SU-DHL-6 (cell line): ENCODE measurements at regions not wholly inside any gene's neighbourhood (a gene's known extent, or its start where the extent isn't known, plus 50 kb on each side); places are given as distances from the start of the nearest gene placed in this dataset.

ENCODE experiments used
- H2AFZ ChIP-seq: fragments of 200-600 bp; sonication (generic); 2 replicates; pipeline ENCODE4 v1.6.1; 2014; ENCODE audit warnings: low read depth, mild to moderate bottlenecking, moderate library complexity, mixed read lengths, antibody characterized with exemption, low read length; ENCODE audit not compliant: severe bottlenecking
- H3F3A ChIP-seq: fragments of 200-600 bp; shearing (Covaris generic); 2 replicates; pipeline ENCODE4 v1.6.0; 2016; ENCODE audit warnings: antibody characterized with exemption, mild to moderate bottlenecking; ENCODE audit not compliant: insufficient read depth
- H3K27ac ChIP-seq: fragments of 200-600 bp; sonication (generic); 2 replicates; pipeline ENCODE4 v1.5.1; 2016; ENCODE audit warnings: low read depth, mild to moderate bottlenecking, low read length, moderate library complexity, mixed read lengths
- H3K27me3 ChIP-seq: fragments of 200-600 bp; sonication (generic), shearing (Covaris generic); 2 replicates; pipeline ENCODE4 v1.6.0; 2014; ENCODE audit warnings: mild to moderate bottlenecking, low read length
- H3K36me3 ChIP-seq: fragments of 200-600 bp; sonication (generic); 2 replicates; pipeline ENCODE4 v1.6.1; 2014; ENCODE audit warnings: mild to moderate bottlenecking, low read length, mixed read lengths
- H3K4me2 ChIP-seq: fragments of 300-600, 200-600 bp; shearing (Covaris generic), sonication (generic); 2 replicates; pipeline ENCODE4 v1.6.0; 2014; ENCODE audit warnings: low read length, low read depth, mild to moderate bottlenecking; ENCODE audit not compliant: poor library complexity, severe bottlenecking
- H3K4me3 ChIP-seq: fragments of 200-600 bp; sonication (generic); 2 replicates; pipeline ENCODE4 v1.5.1; 2014; ENCODE audit warnings: antibody characterized with exemption, low read length, mild to moderate bottlenecking, mixed read lengths; ENCODE audit not compliant: insufficient read depth, poor library complexity, severe bottlenecking
- H3K79me2 ChIP-seq: fragments of 200-600 bp; sonication (generic); 2 replicates; pipeline ENCODE4 v1.6.1; 2014; ENCODE audit warnings: mild to moderate bottlenecking, low read length, moderate library complexity; ENCODE audit not compliant: insufficient read depth
- H3K9ac ChIP-seq: fragments of 200-600 bp; sonication (generic); 2 replicates; pipeline ENCODE4 v1.7.0; 2014; ENCODE audit warnings: mild to moderate bottlenecking, low read length
- H3K9me2 ChIP-seq: fragments of 200-600 bp; sonication (generic); replicated peaks from 2 replicates; pipeline ENCODE4 v1.6.1; 2014; ENCODE audit warnings: low read length; ENCODE audit not compliant: insufficient read depth
- H3K9me3 ChIP-seq: fragments of 200-600 bp; sonication (generic); 2 replicates; pipeline ENCODE4 v1.6.1; 2014; ENCODE audit warnings: low read length, mixed read lengths; ENCODE audit not compliant: insufficient read depth
- H4K20me1 ChIP-seq: fragments of 200-600 bp; sonication (generic); 2 replicates; pipeline ENCODE4 v1.6.1; 2014; ENCODE audit warnings: low read depth, mild to moderate bottlenecking, antibody characterized with exemption, low read length, moderate library complexity, mixed read lengths
- EZH2phosphoT487 ChIP-seq: fragments of 200-600 bp; sonication (generic), shearing (Covaris generic); conservative IDR thresholded peaks from 2 replicates; pipeline ENCODE4 v1.6.1; 2018; ENCODE audit warnings: mild to moderate bottlenecking, antibody characterized with exemption, low read length, moderate library complexity, mixed read lengths
- TF ChIP-seq, protein P1 (sequence below): fragments of 200-600 bp; sonication (generic); IDR thresholded peaks from one replicate; pipeline ENCODE4 v1.5.1; 2017; ENCODE audit warnings: antibody characterized with exemption, mild to moderate bottlenecking, low read length, moderate library complexity; ENCODE audit not compliant: insufficient read depth, poor library complexity, severe bottlenecking

DNA sequence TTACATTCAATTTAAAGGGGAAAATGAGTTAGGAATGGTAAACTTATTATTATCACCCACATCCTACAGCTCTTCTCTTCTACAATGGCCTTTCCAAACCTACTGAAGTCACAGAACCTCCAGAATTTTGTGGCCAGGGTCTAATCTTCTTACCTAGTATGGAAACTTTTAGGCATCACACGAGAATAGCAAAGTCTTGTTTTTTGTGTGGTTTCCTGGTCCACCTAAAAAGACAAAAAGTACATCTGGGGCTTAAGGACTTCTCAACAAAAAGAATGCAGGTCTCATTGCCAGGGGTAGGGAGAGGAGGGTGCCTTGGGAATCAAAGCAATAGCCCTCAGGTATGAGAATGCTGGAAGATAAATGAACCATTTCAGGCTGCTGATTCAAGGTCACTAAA is 345.3 kb downstream of the LMX1A start:
- Histone ChIP-seq H3K36me3 (no peaks in the 10 kb centered on the region), H3K9me3 (no peaks in the 10 kb centered on the region), H3K9me2 (no peaks in the 10 kb centered on the region), H3F3A (no peaks in the 10 kb centered on the region), H3K79me2 (no peaks in the 10 kb centered on the region), H3K27ac (no peak overlapping the region), H3K9ac (no peak overlapping the region), H4K20me1 (no peaks in the 10 kb centered on the region), H3K27me3 (no peaks in the 10 kb centered on the region), H3K4me2 (no peak overlapping the region), H3K4me3 (no peak overlapping the region), H2AFZ (no peak overlapping the region)
- TF ChIP-seq, protein P1, sequence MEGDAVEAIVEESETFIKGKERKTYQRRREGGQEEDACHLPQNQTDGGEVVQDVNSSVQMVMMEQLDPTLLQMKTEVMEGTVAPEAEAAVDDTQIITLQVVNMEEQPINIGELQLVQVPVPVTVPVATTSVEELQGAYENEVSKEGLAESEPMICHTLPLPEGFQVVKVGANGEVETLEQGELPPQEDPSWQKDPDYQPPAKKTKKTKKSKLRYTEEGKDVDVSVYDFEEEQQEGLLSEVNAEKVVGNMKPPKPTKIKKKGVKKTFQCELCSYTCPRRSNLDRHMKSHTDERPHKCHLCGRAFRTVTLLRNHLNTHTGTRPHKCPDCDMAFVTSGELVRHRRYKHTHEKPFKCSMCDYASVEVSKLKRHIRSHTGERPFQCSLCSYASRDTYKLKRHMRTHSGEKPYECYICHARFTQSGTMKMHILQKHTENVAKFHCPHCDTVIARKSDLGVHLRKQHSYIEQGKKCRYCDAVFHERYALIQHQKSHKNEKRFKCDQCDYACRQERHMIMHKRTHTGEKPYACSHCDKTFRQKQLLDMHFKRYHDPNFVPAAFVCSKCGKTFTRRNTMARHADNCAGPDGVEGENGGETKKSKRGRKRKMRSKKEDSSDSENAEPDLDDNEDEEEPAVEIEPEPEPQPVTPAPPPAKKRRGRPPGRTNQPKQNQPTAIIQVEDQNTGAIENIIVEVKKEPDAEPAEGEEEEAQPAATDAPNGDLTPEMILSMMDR = no peak
- no peak for TF ChIP-seq EZH2phosphoT487

DNA sequence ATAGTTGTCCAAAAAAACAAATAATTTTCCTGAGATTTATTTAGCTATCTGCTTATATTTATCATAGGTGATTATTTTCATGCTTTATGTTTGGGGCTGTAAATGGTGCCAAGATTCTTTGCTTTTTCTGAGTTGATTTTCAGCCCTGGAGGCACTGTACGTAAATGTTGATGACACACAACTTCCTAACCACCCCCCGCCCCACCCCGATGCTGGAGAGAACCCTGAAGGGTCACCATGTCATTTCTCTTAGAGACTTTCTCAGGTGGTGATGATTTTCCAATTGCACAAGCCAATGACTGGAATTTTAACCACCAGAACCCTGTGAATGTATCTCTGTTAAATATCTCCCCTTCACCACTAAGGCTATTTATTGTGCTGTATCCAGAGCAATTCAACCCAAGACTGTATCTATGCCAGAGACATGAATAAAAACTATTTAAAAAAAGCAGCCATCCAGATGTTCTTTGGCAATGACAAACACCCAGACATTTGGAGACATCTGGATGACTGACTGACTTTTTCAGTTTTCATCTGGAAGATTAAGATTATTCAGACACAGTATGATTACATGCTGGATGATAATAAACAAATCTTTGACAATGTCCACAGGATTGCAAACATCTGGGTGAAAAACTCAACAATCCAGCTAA is 346.0 kb downstream of the LMX1A start:
- Histone ChIP-seq H3K27ac (no peak overlapping the region), H3K9me3 (no peaks in the 10 kb centered on the region), H3K9me2 (no peaks in the 10 kb centered on the region), H3K4me2 (no peak overlapping the region), H3K79me2 (no peaks in the 10 kb centered on the region), H3K36me3 (no peaks in the 10 kb centered on the region), H4K20me1 (no peaks in the 10 kb centered on the region), H3F3A (no peaks in the 10 kb centered on the region), H3K9ac (no peak overlapping the region), H3K27me3 (no peaks in the 10 kb centered on the region), H2AFZ (no peak overlapping the region), H3K4me3 (no peak overlapping the region)
- TF ChIP-seq, protein P1 = no peak
- TF ChIP-seq EZH2phosphoT487 = no peak

DNA sequence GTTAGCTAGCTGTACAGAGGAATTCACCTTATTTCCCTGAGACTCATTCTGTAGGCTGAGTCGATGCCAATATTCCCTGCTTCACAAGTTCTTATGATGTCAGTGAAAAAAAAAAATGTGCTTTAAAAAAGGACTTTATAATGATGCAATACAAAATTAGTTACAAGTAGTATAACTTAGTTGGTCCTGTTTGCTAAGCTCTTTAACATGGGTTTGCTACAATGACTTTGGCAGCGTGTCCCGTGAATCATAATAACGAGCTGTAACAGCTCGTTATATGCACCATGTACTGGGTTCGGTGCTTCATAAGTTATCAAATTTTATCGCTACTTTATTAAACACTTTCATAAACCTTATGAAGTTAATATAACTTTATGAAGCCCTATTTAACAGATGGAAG is 349.7 kb downstream of the LMX1A start:
- Histone ChIP-seq H3K9ac (no peak overlapping the region), H3K79me2 (no peaks in the 10 kb centered on the region), H4K20me1 (no peaks in the 10 kb centered on the region), H3K36me3 (no peaks in the 10 kb centered on the region), H3K4me3 (no peak overlapping the region), H3F3A (no peaks in the 10 kb centered on the region), H3K27me3 (no peaks in the 10 kb centered on the region), H2AFZ (no peak overlapping the region), H3K9me3 (no peaks in the 10 kb centered on the region), H3K4me2 (no peak overlapping the region), H3K9me2 (no peaks in the 10 kb centered on the region), H3K27ac (no peak overlapping the region)
- TF ChIP-seq EZH2phosphoT487 = no peak
- TF ChIP-seq, protein P1 = no peak
